Dedifferentiated amniotic fluid mesenchymal stem cell (primary cell): ENCODE measurements at regions not wholly inside any gene's neighbourhood (a gene's known extent, or its start where the extent isn't known, plus 50 kb on each side); places are given as distances from the start of the nearest gene placed in this dataset.
"Not testable (repeated sequence)": the region's sequence is repeated elsewhere in the genome, so short reads cannot be mapped to it uniquely, and the experiment has no call there.

Experiments used
- DNase-seq: peaks from one replicate; pipeline ENCODE4 v3.0.0-alpha.2; 2016; ENCODE audit errors: extremely low spot score

GRCh38 chrX:45992402-45993123 lies 552.7 kb downstream of the ZNF674 start:
- no peak for DNase-seq

- no peak for DNase-seq
Observed at GRCh38 chrX:45986971-45987370, 558.2 kb downstream of the ZNF674 start.

DNA sequence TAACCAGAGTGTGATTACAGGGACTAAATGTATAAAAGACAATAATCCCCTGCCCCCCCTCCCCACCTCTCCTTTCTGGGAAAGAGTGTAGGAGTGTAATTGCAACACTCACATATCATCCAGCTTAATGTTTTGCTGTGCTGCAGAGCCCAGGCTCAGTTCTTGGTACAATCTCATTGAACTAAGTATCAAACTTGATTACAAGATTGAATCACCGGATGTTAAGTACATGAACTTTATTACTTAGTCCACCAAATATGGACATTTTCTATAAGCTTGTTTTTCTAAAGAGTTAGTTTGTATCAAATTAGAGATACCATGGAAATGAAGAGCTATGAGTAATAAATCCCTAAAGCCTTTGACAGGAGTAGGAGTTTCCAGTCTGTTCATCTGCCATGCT lies 559.1 kb downstream of the ZNF674 start:
- no peak for DNase-seq

DNA sequence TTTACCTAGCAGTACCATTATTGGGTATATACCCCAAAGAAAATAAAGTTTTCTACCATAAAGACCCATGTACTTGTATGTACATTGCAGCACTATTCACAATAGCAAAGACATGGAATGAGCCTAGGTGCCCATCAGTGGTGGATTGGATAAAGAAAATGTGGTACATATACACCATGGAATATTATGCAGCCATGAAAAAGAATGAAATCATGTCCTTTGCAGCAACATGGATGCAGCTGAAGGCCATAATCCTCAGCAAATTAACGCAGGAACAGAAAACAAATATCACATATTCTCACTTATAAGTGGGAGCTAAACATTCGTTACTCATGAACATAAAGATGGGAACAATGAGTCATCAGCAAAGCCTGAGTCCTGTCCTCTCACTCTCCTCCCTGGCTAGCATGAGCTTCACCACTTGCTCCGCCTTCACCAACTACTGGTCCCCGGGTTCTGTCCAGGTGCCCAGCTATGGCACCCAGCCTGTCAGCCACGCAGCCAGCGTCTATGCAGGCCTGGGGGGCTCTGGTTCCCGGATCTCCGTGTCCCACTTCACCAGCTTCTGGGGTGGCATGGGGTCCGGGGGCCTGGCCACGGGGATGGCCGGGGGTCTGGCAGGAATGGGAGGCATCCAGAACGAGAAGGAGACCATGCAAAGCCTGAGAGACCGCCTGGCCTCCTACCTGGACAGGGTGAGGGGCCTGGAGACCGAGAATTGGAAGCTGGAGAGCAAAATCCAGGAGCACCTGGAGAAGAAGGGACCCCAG lies 562.1 kb downstream of the ZNF674 start:
- DNase-seq: not testable (repeated sequence)

GRCh38 chrX:45980726-45981125 lies 564.5 kb downstream of the ZNF674 start:
- DNase-seq: no peak

GRCh38 chrX:45975633-45976032 lies 569.6 kb downstream of the ZNF674 start:
- DNase-seq: no peak

GRCh38 chrX:45972636-45973035 lies 572.6 kb downstream of the ZNF674 start:
- DNase-seq: no peak

- no peak for DNase-seq
Observed at GRCh38 chrX:45959567-45959966, 585.7 kb downstream of the ZNF674 start.

GRCh38 chrX:45956191-45956870 lies 588.9 kb downstream of the ZNF674 start:
- DNase-seq: no peak

DNA sequence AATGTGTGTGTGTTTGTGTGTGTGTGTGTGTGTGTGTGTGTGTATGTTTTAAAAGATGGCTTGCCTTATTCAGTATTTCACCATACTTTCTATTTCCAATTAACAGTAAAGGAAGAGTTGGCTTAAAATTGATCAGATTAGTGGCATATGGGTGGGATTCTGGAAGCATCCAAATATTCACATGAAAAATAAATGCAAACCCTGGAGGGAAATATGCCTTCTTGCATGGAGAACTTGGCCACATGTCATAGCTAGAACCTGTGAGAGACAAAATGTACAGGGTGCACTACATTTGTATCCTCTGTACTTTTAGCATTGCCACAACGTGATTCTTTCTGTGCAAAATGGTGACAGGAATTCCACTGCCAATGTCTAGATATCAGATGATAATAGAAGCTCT lies 589.6 kb downstream of the ZNF674 start:
- DNase-seq: no peak

GRCh38 chrX:45954026-45954425 lies 591.2 kb downstream of the ZNF674 start:
- DNase-seq: no peak

DNA sequence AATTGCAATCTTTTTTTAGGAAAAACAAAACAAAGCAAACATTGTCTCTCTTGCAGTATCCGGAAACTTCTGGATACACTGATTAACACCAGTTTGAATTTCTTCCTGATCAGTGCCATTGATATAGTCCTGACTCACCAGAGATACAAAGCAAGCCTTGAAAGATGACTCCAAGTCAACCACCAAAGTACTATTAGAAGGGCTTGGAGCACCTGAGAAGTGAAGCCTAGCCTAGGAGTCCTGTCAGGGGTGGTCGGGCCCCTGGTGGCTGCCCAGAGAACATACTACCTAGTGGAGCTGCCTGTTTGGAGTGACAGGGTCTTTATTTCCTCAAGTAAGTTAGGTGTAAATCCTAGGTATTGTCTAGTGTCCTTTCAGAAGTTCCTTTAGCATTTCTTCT lies 593.2 kb downstream of the ZNF674 start:
- DNase-seq: no peak

DNA sequence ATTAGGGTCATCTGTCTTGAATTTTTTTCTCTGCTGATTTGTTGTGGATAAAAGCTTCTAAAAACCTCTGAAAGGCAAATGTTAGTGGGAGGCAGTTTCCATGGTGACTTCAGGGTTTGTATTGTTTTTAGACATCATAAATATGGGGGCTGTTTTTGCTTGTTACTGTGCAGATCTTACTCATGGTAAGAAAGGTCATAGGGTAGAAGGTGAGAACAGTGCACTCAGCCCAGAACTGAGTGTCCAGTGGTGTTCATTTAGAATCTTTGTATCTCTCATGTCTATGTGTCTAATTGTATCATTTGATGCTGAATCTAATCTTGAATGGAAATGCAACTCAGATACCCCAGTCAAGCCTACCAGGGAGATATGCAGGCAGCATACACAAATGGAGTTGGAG lies 609.8 kb downstream of the ZNF674 start:
- DNase-seq: no peak

DNA sequence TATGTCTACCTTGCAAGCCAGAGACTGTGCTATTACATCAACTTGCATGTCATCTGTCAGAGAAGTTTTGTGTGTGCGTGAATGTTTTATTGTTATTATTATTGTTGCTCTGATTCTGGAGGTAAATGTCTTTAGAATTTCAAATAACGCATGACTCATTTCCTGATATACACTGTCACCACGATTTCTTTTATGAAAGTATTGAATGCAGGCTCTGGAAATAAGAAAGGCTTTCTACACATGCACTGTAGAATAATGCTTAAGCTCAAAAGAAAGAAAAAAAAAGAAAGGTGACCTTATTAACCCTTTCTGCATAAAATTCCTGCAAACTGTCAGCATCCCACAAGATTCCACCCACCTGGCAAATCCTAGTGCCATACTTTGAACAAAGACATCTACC lies 632.9 kb downstream of the ZNF674 start:
- no peak for DNase-seq

DNA sequence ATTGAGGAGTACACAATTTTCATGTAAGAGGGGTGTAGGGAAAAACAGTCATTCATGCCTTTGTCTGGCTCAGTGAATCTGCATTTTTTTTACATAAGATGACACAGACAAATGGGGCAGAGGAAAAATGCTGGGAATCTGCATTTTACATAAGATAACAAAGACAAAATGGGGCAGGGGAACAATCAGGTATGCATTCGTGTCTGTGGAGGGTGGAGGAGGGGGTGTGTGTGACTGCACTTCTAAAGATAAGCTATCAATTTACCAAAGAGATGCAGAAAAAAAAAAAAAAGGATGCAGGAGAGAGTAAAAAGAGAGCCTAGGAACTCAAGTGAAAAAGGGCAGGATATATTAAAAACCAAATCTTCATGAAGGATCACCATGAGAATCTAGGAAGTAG lies 637.4 kb downstream of the ZNF674 start:
- no peak for DNase-seq

- no peak for DNase-seq
Observed at GRCh38 chrX:45903781-45904201, 641.4 kb downstream of the ZNF674 start.

DNA sequence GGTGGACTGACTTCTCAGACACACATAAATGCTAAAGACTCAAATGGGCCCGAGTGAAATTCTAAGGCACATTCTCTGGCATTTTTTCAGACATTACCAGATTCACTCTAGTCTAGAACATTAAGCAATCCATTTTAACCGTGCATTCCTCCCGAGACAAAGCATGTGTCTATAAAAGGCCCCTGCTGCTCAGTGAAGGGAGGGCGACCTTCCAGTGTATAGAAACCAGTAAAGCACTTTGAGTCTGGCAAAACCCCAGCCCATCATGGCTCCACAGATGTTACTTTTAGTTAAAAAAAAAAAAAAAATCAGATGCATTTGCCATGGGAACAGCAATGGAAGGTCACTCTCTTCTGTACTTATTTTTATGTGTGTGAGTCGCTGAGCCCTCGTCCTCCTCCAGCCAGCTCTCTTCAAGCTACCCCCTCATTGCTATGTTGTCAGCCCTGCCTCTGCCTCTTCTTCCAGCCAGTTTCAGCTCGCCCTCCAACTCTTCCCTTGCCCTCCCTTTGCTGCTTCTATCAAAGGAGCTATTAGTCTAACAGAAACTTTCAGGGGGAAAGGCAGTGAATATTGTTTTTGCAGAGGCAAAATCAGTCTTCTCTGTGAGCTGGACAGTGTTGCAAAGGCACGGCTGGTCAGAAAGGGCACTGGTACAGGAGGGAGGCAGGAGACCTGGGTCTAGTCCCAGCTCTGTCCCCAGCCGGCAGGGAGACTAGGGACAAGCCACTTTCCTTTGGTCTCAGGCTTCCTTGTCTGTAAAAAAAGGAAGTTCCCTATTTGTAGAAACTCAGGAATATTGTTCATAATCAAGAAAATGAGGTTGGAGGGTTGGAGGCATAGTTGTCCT lies 644.2 kb downstream of the ZNF674 start:
- no peak for DNase-seq

DNA sequence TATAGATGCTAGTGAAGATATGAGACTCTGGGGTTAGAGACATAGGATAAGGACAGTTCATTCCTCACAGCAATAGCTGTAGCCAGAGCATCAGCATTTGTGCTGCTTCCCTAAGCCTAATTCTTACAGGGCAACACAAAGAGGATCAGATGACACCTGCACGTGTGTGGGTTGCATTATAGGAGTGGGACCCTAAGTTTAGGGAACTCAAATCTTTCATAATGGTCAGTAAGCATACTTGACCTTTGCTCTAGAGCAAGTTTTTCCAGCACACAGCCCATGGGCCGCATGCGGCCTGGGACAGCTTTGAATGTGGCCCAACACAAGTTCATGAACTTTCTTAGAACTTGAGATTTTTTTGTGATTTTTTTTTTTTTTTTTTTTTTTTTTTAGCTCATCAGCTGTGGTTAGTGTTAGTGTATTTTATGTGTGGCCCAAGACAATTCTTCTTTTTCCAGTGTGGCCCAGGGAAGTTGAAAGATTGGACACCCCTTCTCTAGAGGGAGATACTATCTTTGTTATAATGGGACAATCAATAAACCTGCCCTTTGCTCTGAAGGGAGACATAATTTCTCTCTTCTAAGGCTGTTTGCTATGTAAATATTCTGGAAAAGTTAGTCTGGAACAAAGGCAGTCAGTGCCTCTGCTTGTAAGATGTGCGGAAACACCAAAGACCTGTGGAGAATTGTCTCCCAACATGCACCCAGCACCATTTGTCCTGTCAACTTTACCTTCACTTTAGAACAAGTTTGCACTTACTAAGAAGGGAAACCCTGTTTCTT lies 650.2 kb downstream of the ZNF674 start:
- DNase-seq: no peak

DNA sequence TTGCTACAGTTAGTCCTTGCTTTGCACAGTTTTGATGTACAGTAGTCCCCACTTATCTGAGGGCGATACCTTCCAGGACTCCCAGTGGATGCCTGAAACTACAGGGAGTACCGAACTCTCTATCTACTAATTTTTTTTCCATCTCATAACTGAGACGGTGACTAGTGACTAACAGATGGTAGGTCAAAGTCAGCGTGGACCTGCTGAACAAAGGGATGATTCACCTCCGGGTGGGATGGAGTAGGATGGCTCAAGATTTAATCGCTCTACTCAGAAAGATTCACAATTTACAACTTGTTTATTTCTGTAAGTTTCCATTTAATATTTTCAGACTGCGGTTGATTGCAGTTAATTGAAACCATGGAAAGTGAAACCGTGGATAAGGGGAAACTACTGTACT lies 655.8 kb downstream of the ZNF674 start:
- no peak for DNase-seq

GRCh38 chrX:45888518-45888917 lies 656.7 kb downstream of the ZNF674 start:
- DNase-seq: no peak

GRCh38 chrX:45885931-45886330 lies 659.3 kb downstream of the ZNF674 start:
- DNase-seq: no peak
